ENCODE measurements at regions not wholly inside any gene's neighbourhood (a gene's known extent, or its start where the extent isn't known, plus 50 kb on each side); places are given as distances from the start of the nearest gene placed in this dataset.

- WGBS, 3 donors, result 82 to 87% (median 84%) methylated on average over 5 of the region's 5 CpGs
- peak in 1 of 5 donors; percentile 3 for DNase-seq
- Histone ChIP-seq H3K36me3 (no peaks in the 10 kb centered on the region), H3K9me3 (no peaks in the 10 kb centered on the region), H3K27ac (no peak overlapping the region), H3K4me1 (ENCODE audit: insufficient read depth) (no peaks in the 10 kb centered on the region), H3K4me3 (no peak overlapping the region), H3K27me3 (no peaks in the 10 kb centered on the region)
- intact Hi-C loops (cut with DNase I), result no loop called here
- TF ChIP-seq EP300 (IDR thresholded peaks at IDR 0.05) (no peak), CTCF (IDR thresholded peaks at IDR 0.05) (no peak), POLR2A (IDR thresholded peaks at IDR 0.05) (no peak)
Observed at GRCh38 chr11:70506658-70506970, 108.3 kb downstream of the CTTN start.

GRCh38 chr11:70506986-70507385 lies 108.7 kb downstream of the CTTN start:
- H3K4me3 ChIP-seq, result no peak overlapping the region
- WGBS, 3 donors, result 80 to 86% (median 81%) methylated on average over 7 of the region's 7 CpGs
- DNase-seq, result no peak
- no peak for TF ChIP-seq POLR2A (IDR thresholded peaks at IDR 0.05)
- no peak for TF ChIP-seq CTCF (IDR thresholded peaks at IDR 0.05)
- TF ChIP-seq EP300 (IDR thresholded peaks at IDR 0.05), result no peak
- H3K27ac ChIP-seq, result no peak overlapping the region
- no peaks in the 10 kb centered on the region for H3K27me3 ChIP-seq
- intact Hi-C loops (cut with DNase I), result no loop called here
- H3K9me3 ChIP-seq, result no peaks in the 10 kb centered on the region
- H3K36me3 ChIP-seq, result no peaks in the 10 kb centered on the region
- no peaks in the 10 kb centered on the region for H3K4me1 ChIP-seq (ENCODE audit: insufficient read depth)

GRCh38 chr11:70507466-70508230 lies 109.3 kb downstream of the CTTN start:
- intact Hi-C loops (cut with DNase I), result no loop called here
- Histone ChIP-seq H3K27me3 (no peaks in the 10 kb centered on the region), H3K27ac (no peak overlapping the region), H3K9me3 (no peaks in the 10 kb centered on the region), H3K36me3 (no peaks in the 10 kb centered on the region), H3K4me3 (no peak overlapping the region), H3K4me1 (ENCODE audit: insufficient read depth) (no peaks in the 10 kb centered on the region)
- TF ChIP-seq POLR2A (IDR thresholded peaks at IDR 0.05), result no peak
- WGBS, 3 donors, result 77 to 81% (median 79%) methylated on average over 20 of the region's 20 CpGs
- DNase-seq, result peak in 1 of 5 donors; percentile 1

GRCh38 chr11:70508231-70508480 lies 109.8 kb downstream of the CTTN start:
- Histone ChIP-seq H3K4me1 (ENCODE audit: insufficient read depth) (no peaks in the 10 kb centered on the region), H3K9me3 (no peaks in the 10 kb centered on the region), H3K36me3 (no peaks in the 10 kb centered on the region), H3K27ac (no peak overlapping the region), H3K27me3 (no peaks in the 10 kb centered on the region), H3K4me3 (no peak overlapping the region)
- intact Hi-C loops (cut with DNase I), result no loop called here
- 91 to 96% (median 96%) methylated on average over 3 of the region's 3 CpGs for WGBS, 3 donors
- TF ChIP-seq POLR2A (IDR thresholded peaks at IDR 0.05) (no peak), CTCF (IDR thresholded peaks at IDR 0.05) (no peak), EP300 (IDR thresholded peaks at IDR 0.05) (no peak)
- peak in 1 of 5 donors; percentile 3 for DNase-seq

GRCh38 chr11:70509476-70509875 lies 111.1 kb downstream of the CTTN start:
- Histone ChIP-seq H3K9me3 (no peaks in the 10 kb centered on the region), H3K27me3 (no peaks in the 10 kb centered on the region), H3K4me3 (no peak overlapping the region), H3K36me3 (no peaks in the 10 kb centered on the region), H3K27ac (no peak overlapping the region), H3K4me1 (ENCODE audit: insufficient read depth) (no peaks in the 10 kb centered on the region)
- DNase-seq, result peak in 1 of 5 donors; percentile 6
- no peak for TF ChIP-seq EP300 (IDR thresholded peaks at IDR 0.05)
- TF ChIP-seq POLR2A (IDR thresholded peaks at IDR 0.05), result no peak
- no peak for TF ChIP-seq CTCF (IDR thresholded peaks at IDR 0.05)
- 62 to 72% (median 70%) methylated on average over 8 of the region's 8 CpGs for WGBS, 3 donors
- intact Hi-C loops (cut with DNase I), result no loop called here

Data from ovary (tissue), 7 donors.